NCI-H2171 (cell line): ENCODE measurements at regions not wholly inside any gene's neighbourhood (a gene's known extent, or its start where the extent isn't known, plus 50 kb on each side); places are given as distances from the start of the nearest gene placed in this dataset.
"Not testable (repeated sequence)": the region's sequence is repeated elsewhere in the genome, so short reads cannot be mapped to it uniquely, and the experiment has no call there.

ENCODE experiments used
- DNase-seq: peaks from one replicate; lab custom pipeline; 2025; lab: John Stamatoyannopoulos, UW

DNA sequence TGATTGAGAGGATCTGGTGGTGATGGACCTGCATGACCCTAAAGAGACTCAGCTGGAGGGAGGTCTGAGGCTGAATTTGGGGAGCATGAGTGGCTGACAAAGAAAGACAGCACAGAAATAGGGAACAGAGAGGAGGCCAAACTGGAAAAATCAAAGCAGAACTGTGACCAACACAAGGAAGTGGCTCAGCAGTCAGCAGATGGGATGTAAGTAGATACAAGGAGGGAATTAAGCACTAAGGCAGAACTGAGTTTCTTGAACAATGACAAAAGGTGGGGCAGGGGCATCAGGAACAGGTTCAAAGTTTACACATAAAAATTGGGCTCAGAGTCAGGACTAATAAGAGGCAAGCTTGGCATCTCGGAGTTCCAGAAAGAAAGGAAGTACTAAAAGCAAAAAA lies 144.3 kb upstream of the KLF3 start:
- no peak for DNase-seq

DNA sequence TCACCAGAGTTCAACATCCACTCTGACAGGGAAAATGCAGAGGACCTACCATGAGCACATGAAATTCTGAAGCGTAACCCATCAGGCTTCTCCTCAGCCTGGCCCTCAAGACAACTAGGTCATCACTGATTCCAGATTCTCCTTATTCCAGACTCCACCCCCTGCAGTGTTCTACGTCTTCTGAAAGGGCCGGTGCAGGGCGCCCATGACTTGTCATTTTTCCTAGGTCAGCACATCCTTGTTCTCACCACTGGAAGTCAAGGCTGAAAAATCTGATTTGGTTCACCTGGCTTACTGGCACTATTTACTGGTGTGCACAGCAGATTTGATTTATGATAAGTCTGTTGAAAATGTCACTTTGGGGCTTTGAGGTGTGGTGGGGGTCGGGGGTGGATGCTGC lies 140.9 kb upstream of the KLF3 start:
- no peak for DNase-seq

DNA sequence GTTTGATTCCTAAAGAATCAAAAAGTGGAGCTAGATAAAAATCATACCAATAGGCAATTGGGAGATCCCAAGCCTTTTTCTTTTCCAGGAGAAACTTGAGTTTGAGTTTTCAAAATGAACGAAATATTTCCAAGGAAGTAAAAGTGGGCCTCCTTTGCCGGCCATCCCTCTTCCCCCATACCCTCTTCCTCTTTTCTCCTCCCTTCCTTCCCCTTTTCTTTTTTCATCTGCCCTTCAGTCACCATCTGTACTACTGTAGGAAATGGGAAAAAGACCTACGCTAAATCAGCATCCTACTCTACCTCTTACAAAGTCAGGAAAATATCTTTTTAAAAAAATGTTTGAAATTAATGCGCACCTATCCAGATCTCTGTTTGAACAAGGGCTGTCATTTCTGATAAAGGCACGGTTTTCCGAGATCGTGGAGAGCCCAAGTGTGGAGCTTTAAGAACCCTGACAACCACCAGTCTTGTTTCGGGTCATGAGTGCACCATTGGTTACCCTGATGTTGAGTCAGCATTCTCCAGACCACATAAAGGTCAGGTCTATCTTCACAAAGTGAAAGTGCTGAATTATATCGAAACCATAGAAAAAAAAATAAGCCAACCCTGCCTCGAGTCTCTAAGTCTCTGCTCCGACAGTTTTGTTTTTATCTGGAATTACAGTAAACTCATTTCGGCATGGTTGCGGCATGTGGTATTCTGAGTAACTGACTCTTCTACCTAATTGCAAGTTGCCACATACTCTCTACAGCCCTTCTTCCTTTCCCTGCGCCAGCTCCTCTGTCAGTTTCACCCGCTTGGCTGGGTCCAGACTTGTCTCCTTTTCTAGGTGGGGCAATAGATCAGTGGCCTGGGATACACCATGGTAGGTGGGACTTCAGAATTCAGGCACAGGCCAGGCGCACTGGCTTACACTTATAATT lies 140.2 kb upstream of the KLF3 start:
- no peak for DNase-seq

DNA sequence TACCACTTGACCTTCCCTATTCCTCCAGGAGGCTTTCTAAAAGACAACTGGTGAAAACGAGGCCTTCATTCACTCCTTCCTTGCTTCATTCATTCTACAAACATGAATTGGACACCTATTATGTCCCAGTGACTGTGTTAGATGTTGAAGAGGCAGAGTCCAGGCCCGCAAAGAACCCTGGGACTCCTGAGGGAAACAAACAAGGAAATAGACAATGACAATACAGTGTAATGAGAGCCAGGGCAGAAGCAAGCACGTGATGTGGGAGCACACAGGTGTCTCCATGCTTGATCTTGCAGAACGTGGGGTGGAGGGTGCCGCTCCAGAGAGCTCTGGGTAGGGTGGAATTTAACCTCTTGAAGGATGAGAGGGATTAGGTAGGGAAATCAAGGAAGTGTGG lies 137.6 kb upstream of the KLF3 start:
- DNase-seq: no peak

DNA sequence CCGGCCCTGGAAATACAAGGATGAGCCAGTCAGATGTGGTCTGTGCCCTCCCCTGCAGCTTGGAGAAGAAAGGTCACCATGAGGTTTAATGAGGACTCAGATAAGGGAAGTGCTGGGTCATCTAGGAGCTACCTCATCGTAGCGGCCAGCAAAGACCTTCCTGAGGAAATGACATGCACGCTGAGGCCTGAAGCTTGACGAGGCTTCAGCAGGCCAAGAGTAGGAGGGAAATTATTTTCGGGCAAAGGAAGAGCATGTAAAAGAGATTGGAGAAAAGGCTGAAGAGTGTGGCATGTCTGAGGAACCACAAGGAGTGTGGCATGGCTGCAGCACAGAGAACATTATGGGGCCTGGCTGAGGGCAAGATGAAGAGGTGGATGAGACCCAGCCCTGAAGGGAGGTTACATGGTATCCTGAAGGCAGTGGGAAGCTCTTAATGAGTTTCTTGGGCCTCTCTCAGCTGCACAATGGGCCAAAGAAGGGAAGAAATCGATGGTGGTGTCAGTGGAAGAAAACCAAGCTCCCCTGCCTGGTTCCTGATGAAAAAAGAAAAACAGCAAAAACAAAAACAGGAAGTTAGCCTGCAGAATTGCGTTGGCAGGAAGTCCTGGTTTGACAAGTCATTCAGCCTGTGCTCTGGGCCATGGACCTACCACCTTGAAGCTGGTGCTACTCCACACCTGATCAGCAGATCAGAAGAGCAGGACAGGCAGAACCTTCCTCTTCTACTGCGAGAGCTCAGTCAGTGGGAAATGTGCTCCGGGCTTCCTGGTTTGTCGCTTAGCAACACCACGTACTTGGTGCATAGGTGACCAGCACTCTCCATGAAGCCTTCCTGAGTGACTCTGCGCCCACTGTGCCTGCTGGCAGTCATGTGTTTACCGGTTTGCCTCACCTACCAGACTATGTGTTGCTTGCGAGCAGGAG lies 134.5 kb upstream of the KLF3 start:
- no peak for DNase-seq

DNA sequence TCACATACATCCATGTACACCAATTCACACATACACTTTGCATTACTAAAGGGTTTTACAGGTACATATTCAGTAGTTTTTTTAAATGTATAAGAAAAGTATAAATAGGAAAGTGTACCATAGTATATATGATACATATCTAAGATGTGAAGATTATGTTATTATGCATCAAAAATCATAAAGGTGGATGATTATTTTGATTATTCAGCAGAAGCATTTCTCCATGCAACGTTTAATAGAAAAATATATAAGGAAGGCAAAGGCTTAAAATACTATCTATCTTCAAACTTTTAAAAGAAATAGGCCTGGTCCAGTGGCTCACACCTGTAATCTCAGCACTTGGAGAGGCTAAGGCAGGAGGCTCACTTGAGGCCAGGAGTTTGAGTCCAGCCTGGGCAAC lies 133.5 kb upstream of the KLF3 start:
- no peak for DNase-seq

DNA sequence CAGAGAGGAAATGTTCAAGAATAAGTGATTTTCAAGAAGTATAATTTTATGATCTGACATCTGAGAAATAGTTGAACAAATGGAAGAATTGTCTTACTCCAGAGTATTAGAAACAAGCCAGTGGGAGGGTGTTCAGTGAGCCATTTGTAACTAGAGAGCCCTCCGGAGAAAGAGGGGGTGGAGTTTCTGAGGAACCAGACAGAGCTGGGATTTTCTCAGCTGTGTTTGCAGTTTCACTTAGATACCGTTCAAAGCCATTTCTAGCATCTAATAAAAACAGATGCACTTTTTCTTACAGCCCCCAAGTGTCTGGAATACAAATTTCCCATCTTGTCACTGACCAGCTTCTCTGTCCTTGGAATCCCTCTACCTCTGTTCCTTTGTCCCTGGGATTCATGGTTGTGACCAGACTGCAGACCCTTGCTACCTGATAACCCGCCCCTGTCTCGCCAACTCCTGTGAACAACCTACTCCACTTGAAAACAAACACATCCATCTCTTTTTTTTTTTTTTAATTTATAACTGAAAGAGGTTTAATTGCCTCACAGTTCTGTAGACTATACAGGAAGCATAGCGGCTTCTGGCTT lies 132.8 kb upstream of the KLF3 start:
- no peak for DNase-seq

DNA sequence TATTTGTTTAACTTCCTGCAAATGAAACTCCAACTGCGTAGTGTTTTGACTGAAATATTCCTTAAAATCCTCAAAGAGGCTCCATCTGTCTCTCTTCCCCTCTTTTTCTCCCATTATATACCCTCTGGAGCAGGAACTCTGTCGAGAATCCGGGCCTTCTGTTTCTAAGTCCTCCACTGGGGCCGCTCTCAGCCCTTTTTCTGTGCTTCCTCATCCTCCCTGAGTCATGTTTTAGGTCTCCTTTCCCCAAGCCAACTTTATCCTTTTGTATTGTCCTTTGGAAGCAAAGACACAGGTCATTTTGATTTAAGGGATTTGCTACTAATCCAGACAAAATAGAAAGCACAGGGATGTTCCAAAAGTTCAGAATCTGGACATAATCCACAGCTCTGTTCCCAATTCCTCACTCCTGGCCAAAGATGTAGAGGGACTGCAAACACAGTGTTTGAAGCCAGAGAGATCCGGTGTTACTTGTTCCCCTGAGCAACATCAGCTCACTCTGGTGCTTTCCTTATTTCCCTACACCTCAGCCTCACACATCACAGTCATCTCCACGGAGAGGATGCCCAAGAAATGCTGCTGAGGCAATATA lies 131.0 kb upstream of the KLF3 start:
- DNase-seq: no peak

DNA sequence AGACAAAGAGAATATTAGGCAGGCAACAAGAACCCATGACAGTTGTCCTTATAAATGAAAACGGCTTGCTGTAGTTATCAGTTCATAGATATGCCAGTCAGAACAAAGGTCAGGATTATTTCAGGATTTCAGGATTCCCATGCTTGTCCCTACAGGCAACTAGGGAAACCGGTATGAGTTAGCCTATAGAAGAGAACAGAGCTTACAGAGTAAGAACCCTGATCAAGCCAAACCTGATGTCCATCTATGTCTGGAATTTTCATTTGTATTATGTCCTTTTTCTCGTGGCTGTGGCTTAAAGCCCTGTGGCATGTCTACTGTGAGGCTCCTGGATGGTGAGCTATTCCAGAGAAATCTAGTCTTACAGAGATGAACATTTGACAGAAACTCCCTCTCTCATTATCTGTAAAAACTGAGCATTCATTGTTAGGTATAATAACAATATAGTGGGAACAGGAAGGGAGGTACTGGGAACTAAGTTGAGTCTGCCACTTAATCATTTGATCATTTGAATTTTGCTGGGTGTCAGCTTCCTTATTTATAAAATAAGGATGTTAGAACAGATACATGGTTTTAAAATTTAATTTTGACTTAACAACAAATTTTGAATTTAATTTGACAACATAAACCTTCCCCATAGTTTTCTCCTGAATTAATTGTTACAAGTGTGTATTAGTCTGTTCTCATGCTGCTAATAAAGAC lies 129.5 kb upstream of the KLF3 start:
- no peak for DNase-seq

DNA sequence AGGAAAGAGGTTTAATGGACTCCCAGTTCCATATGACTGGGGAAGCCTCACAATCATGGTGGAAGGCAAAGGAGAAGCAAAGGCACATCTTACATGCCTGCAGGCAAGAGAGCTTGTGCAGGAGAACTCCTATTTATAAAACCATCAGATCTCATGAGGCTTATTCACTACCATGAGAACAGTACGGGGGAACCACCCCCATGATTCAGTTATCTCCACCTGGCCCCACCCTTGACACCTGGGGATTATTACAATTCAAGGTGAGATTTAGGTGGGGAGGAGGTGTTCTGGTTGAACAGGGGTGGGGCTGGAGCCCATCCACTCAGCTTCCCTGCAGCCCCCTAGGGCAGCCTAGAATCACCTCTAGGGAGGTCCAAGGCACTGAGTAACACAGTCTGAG lies 128.9 kb upstream of the KLF3 start:
- not testable (repeated sequence) for DNase-seq

DNA sequence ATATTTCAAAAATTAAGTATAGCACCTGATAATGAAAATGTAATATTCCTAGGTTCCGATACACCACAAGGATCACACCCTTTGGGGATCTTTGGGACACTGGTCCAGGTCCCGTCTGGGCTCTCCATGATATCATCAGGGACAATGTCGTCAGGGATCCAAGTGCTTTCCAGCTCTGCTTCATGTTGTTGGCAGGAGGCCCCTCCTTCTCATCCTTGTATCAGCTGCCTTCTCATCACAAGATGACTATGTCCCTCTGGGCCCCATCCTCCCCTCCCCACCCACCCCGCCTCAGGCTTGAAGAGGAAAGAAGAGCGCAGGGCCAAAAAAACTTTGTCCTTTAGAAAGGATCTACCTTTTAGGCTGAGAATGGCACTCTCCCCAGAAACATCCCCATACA lies 128.3 kb upstream of the KLF3 start:
- DNase-seq: no peak

DNA sequence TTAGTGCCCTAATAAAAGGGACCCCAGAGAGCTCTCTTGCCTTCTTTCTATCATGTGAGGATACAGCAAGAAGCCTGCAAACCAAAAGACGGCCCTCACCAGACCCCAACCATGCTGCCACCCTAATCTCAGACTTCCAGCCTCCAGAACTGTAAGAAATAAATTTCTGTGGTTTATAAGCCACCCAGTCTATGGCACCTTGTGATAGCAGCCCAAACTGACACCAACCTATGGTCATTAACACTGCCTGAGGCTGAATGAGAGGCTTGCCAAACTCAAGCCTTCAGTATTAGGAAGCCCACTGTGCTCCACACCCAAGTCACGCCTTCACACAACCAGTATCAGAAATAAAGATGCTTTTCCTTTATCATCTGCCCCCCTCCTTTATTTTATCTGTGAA lies 127.3 kb upstream of the KLF3 start:
- no peak for DNase-seq

DNA sequence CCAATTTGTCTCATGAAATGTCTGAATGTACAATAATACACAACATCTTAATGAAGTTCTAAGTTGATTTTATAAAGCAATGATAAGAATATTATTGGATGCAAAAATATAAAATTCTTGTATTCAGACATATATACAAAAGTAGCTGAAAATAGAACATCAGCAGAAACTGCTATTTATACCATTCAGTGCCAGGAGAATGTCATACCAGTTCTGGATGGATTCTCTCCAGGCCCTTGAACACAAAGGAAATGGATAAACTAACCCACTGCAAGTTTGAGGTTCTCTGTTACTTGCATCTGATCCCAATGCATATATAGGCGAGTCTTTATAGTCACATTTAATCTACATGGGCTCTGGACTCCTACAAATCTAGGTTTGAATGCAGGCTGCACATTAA lies 126.3 kb upstream of the KLF3 start:
- no peak for DNase-seq

DNA sequence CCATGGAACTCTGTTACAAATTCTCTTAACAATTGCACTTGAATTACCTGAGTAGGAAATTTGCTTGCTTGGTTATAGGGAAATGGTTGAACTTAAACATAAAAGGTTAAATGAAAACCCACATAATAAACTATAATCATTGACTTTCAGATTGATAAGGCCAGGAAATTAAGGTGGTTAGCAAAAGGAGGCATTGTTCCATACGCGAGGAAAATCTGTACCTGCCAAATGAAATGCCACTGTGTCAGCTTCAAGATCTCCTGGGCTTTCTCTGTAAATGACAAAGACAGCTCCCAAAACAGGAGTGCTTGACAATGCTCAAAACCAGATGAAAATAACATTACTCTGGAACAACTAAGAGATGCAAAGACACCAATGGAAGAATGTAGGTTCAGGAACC lies 125.5 kb upstream of the KLF3 start:
- no peak for DNase-seq

DNA sequence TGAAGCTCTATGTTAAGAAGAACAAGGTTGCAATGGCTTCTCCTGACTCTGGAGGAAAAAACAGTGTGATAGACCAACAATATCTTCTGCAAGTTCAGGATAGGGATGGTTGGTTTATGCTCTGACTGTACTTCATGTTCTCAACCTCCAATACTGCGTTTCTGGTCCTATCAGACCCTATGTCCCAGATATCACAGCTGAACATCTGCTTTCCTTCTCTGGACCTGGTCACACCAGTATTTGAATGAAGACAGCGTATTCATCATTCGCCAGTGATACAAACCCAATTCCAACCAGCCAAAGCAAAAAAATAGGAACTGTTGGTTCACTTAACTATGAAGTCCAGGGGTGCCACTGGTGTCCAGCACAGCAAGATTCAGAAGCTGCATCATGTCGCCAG lies 124.5 kb upstream of the KLF3 start:
- DNase-seq: no peak

DNA sequence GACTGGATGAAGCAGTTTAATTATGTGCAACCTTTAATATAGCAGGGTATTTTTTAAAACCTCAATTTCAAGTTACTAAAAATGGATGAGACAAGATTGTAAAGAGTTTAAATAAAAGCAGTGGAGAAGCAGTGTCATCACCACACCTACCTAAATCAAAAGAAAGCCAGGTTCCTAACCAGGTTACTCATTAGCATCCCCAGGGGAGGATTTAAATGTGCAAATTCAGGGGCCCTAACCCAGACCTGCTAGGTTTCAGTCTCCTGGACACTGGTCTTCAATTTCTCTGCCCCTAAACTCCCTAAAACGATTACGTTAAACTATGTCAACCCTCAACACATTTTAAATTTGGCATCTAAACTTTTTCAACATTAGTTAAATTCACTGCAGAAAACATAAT lies 116.9 kb upstream of the KLF3 start:
- no peak for DNase-seq

DNA sequence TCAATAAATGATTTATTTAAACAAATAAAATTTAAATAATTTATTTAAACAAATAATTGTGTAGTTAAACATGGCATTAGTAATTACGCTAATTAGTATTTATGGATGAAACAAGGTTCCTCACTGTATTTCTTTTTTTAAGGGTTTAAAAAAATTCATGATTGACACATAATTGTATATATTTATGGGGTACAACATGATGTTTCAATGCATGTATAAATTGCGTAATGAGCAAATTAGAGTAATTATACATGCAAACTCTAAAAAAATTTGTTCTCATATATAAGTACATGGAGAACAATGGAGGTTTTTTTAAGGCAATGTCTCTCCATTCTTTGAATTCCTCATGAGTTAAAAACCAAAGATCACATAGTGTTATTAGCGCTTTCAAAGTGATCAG lies 115.7 kb upstream of the KLF3 start:
- DNase-seq: no peak

DNA sequence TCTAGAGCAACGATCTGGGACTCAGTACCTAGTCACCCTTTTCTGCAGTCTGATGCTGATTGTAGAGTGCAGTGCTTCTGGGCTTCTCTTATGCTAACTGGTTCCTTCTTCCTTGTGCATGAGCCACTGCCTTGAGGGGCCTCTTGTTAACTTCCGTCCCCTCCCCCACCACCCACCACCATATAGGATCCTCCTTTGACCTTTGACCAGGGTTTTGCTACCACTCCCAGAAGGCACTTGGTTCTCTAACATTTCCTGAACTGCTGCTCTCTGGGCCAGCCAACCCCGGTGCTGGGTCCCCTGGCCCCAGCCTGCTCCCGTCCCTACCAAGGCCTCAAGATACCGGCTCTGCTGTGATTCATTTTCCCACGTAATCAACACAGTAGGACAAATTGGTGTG lies 104.6 kb upstream of the KLF3 start:
- no peak for DNase-seq

DNA sequence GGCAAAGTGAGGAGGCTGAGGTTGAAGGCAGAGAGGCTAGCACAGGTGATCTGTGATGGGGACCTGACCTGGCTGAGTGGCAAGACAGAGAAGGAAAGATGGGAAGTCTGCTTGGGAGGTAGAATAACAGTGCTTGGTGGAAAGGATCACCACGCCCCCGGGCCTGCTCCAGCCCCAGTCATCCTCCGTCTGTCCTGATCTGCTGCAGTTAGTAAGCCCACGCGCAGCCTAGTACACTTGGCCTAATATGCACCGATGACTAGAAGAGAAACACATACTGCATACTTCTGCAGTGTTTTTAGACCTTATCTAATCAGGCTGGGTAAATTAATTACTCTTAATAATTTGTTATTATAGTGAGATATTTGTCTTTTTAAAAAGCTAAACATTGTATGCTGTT lies 103.7 kb upstream of the KLF3 start:
- DNase-seq: no peak

DNA sequence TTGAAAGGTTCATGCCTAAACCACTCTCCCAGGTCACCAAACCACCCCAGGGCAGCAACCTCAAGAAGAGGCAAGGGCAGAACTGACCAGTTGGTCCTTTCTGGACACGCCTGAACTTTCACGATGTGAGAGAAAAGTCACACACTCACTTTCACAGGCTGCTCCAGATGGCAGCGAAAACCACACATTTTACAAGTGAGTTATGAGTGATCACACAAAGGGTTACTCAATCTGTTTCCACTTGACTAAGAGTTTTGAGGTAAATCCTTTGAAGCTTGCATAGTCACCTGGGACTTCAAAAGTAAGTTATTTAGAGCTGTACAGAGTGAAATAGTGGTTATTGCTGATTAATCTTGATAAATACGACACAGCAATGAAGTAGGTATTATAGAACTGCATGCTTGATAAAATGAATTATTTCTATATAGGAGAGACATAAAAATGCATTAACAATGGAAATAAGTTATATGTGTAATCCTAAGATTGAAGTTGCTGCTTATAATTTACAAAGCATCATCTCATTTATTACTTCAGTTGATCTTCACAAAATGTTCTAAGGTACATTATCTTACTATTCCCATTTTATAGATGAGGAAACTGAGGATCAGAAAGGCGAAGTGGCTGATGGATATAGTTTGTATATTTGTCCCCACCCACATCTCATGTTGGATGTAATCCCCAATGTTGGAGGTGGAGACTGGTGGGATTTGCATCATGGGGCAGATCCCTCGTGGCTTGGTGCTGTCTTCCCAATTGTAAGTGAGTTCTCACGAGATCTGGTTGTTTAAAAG lies 103.0 kb upstream of the KLF3 start:
- DNase-seq: peak; percentile 8

DNA sequence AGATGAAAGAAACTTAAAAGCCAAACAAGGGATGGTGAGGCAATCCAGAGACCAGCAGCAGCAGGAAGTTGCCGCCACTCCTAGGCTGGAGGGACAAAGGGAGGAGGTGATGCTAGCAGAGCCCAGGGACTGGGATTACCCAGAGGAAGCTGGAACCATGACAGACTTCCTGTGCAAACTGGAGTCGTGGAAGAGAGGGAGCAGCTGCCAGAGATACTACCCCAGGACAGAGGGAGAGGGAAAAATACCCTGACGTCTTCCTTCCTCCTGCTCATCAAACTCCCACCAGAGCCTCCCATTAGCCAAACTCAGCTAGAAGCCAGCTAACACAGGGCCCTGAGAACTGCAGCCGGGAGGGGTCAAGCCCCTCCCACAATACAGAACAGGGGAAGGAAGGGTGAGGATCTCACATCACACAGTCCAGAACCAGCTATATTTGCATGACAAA lies 101.2 kb upstream of the KLF3 start:
- DNase-seq: no peak
